HepG2 (cell line): ENCODE measurements at regions not wholly inside any gene's neighbourhood (a gene's known extent, or its start where the extent isn't known, plus 50 kb on each side); places are given as distances from the start of the nearest gene placed in this dataset.

Experiments used
- ATAC-seq: fragments of 200-7000 bp; cut with Tn5 transposase; 3 replicates; pipeline ENCODE4 v1.9.1; 2020; ENCODE audit warnings: mild to moderate bottlenecking, moderate library complexity
- BruUV-seq: library from RNA; stranded (reverse); fragments of 400-500 nt; replicated peaks from 2 replicates; lab custom pipeline; 2021; lab: Mats Ljungman, UMichigan
- CTCF ChIA-PET: fragments of 300-600 bp; formaldehyde crosslinking; extraction: SDS; loops from one replicate; lab custom pipeline; 2021; ENCODE audit warnings: low total read pairs, inconsistent platforms, low intra/inter-chr PET ratio; lab: Yijun Ruan, JAX
- POLR2A ChIA-PET: fragments of 350-600 bp; sonication (Branson Sonifier 250); formaldehyde crosslinking; loops from one replicate; lab custom pipeline; 2020; ENCODE audit warnings: antibody characterized with exemption, inconsistent platforms; lab: Yijun Ruan, JAX
- DNase-seq: peaks from one replicate; pipeline ENCODE4 v3.0.0-alpha.2; 2015; ENCODE audit warnings: low spot score
- FAIRE-seq: peaks from 3 replicates; lab custom pipeline; 2011; peaks lifted over from hg19 to GRCh38; lab: Jason Lieb, UNC
- H2AFZ ChIP-seq: one replicate; pipeline ENCODE4 v1.6.1; 2011; ENCODE audit warnings: low read length, inconsistent platforms
- H3K27ac ChIP-seq: fragments of 300-600 bp; 3 replicates; pipeline ENCODE4 v1.8.0; 2011; ENCODE audit warnings: mixed run types, mild to moderate bottlenecking, mixed read lengths, low read length, inconsistent platforms; ENCODE audit not compliant: insufficient read depth; ENCODE audit errors: extremely low read length
- H3K27me3 ChIP-seq, 2 experiments: fragments of 200-600 bp in 1 of 2; 2 replicates in 1 of 2; 3 replicates in 1 of 2; pipeline versions ENCODE4 v1.6.0 to v1.8.0; 2011; ENCODE audit warnings: low read length in 2 of 2, mild to moderate bottlenecking in 2 of 2, moderate library complexity in 2 of 2, inconsistent platforms in 1 of 2; ENCODE audit not compliant: insufficient read depth in 2 of 2, control insufficient read depth in 1 of 2
- H3K36me3 ChIP-seq, 2 experiments: fragments of 200-600 bp in 1 of 2; replicated peaks in 1 of 2; 2 replicates in 1 of 2; 3 replicates in 1 of 2; pipeline versions ENCODE4 v1.5.1 to v1.8.0; 2011; ENCODE audit warnings: low read length in 2 of 2, inconsistent platforms in 1 of 2; ENCODE audit not compliant: insufficient read depth in 2 of 2, control insufficient read depth in 1 of 2
- H3K4me1 ChIP-seq: 2 replicates; pipeline ENCODE4 v1.5.1; 2012; ENCODE audit warnings: low read length, inconsistent platforms; ENCODE audit not compliant: insufficient read depth
- H3K4me2 ChIP-seq: 2 replicates; pipeline ENCODE4 v1.6.0; 2011; ENCODE audit warnings: low read depth, low read length, inconsistent platforms
- H3K4me3 ChIP-seq, 3 experiments: fragments of 200-600 bp in 1 of 3; sonication (generic), shearing (Covaris generic) in 1 of 3; replicated peaks in 1 of 3; 2 replicates each; pipeline ENCODE4 v1.5.1; 2011 to 2016; ENCODE audit warnings: low read length in 3 of 3, inconsistent platforms in 2 of 3, low read depth in 2 of 3, mild to moderate bottlenecking in 2 of 3, control low read depth in 1 of 3, mixed read lengths in 1 of 3; ENCODE audit not compliant: insufficient read depth in 1 of 3
- H3K79me2 ChIP-seq: one replicate; pipeline ENCODE4 v1.6.1; 2011; ENCODE audit warnings: low read length, inconsistent platforms; ENCODE audit not compliant: insufficient read depth
- H3K9ac ChIP-seq: 2 replicates; pipeline ENCODE4 v1.6.0; 2011; ENCODE audit warnings: mild to moderate bottlenecking, low read depth, low read length, inconsistent platforms; ENCODE audit not compliant: insufficient read depth
- H3K9me3 ChIP-seq: 2 replicates; pipeline ENCODE4 v1.5.1; 2012; ENCODE audit warnings: mild to moderate bottlenecking, low read length
- H4K20me1 ChIP-seq: 2 replicates; pipeline ENCODE4 v1.6.0; 2011; ENCODE audit warnings: inconsistent platforms, mild to moderate bottlenecking, low read length, moderate library complexity; ENCODE audit not compliant: insufficient read depth
- GLI4 ChIP-seq: sonication (generic); formaldehyde crosslinking; IDR thresholded peaks from 2 replicates; pipeline ENCODE4 v1.5.1; 2020; ENCODE audit warnings: missing genetic modification reagents, mild to moderate bottlenecking, moderate library complexity, borderline replicate concordance
- MLXIP ChIP-seq: sonication (generic); formaldehyde crosslinking; IDR thresholded peaks from 2 replicates; pipeline ENCODE4 v1.9.0; 2021; ENCODE audit warnings: missing genetic modification reagents, borderline replicate concordance
- ZNF367 ChIP-seq: sonication (generic); formaldehyde crosslinking; IDR thresholded peaks from 2 replicates; pipeline ENCODE4 v1.4.0; 2020; ENCODE audit warnings: missing genetic modification reagents, borderline replicate concordance
- ZNF556 ChIP-seq: sonication (generic); formaldehyde crosslinking; IDR thresholded peaks from 2 replicates; pipeline ENCODE4 v1.4.0; 2020; ENCODE audit warnings: mild to moderate bottlenecking, missing genetic modification reagents, borderline replicate concordance
- ZNF570 ChIP-seq: sonication (generic); formaldehyde crosslinking; IDR thresholded peaks from 2 replicates; pipeline ENCODE4 v1.4.0; 2020; ENCODE audit warnings: mild to moderate bottlenecking, missing genetic modification reagents, borderline replicate concordance
- WGBS: methylation state at CpG from one replicate; pipeline ENCODE4 v1.1.6; 2017; ENCODE audit warnings: low lambda C conversion rate; 5-methylcytosine and 5-hydroxymethylcytosine counted together
- in situ Hi-C: cut with HindIII; loops from 2 replicates; pipeline ENCODE4 v1.10.0; 2017; ENCODE audit warnings: low pct_unique_long_range_greater_than_20kb; ENCODE audit not compliant: extremely low pct_ligation_motif_present
- intact Hi-C: fragments of 100-400 bp; cut with micrococcal nuclease; formaldehyde crosslinking; loops from one replicate; pipeline ENCODE4 v1.10.0; 2022; ENCODE audit not compliant: unreplicated experiment

DNA sequence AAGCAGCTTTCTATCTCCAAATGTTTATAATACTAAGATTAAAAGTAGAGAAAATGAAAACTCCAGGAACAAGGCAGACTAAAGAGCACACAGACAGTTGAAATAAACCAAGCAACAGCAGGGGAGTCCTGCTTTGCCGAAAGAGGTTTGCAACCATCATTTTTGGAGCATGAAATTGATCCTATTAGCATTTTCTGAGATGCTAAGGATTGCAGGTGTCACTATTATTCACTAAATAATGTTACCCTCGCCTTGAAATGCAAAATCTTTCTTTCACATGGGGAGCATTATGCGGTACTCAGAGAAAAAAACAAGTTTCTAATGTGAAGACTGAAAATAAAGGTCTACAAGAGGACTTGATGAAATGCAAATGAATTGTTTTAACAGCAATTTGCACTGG lies 81.7 kb upstream of the DNAJC10 start (continued):
- no peak for TF ChIP-seq ZNF570 (CRISPR knock-in tag)
- no peak for TF ChIP-seq GLI4 (CRISPR knock-in tag)
- no peak for TF ChIP-seq ZNF556 (CRISPR knock-in tag)
- TF ChIP-seq, all 625 proteins: peak for 0

- DNase-seq (no peak), ATAC-seq (peak; percentile 58), FAIRE-seq (no peak)
- Histone ChIP-seq H3K79me2 (no peaks in the 10 kb centered on the region), H3K4me2 (no peak overlapping the region), H3K36me3 (no peaks in the 10 kb centered on the region), H2AFZ (no peak overlapping the region), H3K4me3 (no peak overlapping the region), H3K27ac (no peak overlapping the region), H3K27me3 (peaks cover 0 to 6% of the 10 kb centered on the region in 2 experiments; a peak in 2 of 5 replicates), H3K4me1 (no peaks in the 10 kb centered on the region), H4K20me1 (no peaks in the 10 kb centered on the region), H3K9ac (no peak overlapping the region), H3K9me3 (no peaks in the 10 kb centered on the region)
- in situ Hi-C loops, result no loop called here
- no peak for TF ChIP-seq ZNF367 (CRISPR knock-in tag)
- no peak for TF ChIP-seq MLXIP (CRISPR knock-in tag)
- ChIA-PET CTCF (no interaction called here), POLR2A (no interaction called here)
- WGBS, result 1% methylated on average over 5 of the region's 5 CpGs
- intact Hi-C loops, result no loop called here
- BruUV-seq, result no TSS peak
Observed at GRCh38 chr2:182636699-182637098, 79.4 kb upstream of the DNAJC10 start.
